Stomach (tissue), 4 donors: ENCODE measurements at regions not wholly inside any gene's neighbourhood (a gene's known extent, or its start where the extent isn't known, plus 50 kb on each side); places are given as distances from the start of the nearest gene placed in this dataset.

ENCODE experiments used
- EP300 ChIP-seq: sonication (generic); formaldehyde crosslinking; IDR thresholded peaks from one replicate; pipeline ENCODE4 v1.6.1; 2017; ENCODE audit warnings: antibody characterized with exemption
- POLR2A ChIP-seq, 4 donors: fragments of 450-650 bp; IDR thresholded peaks; one replicate each; pipeline ENCODE4 v1.6.1; 2016; ENCODE audit warnings: antibody characterized with exemption in 4 of 4, control low read depth in 2 of 4, mild to moderate bottlenecking in 1 of 4, moderate library complexity in 1 of 4
- POLR2AphosphoS5 ChIP-seq, 3 donors: sonication (generic); formaldehyde crosslinking; IDR thresholded peaks; one replicate each; pipeline ENCODE4 v1.6.1; 2016; ENCODE audit warnings: antibody characterized with exemption in 3 of 3
- TF ChIP-seq, protein P1 (sequence below), 7 experiments: fragments of 450-650 bp in 4 of 7; fragments of 200-600 bp in 3 of 7; sonication (generic) in 3 of 7; IDR thresholded peaks; one replicate each; pipeline ENCODE4 v1.5.1; 2016 to 2019; ENCODE audit warnings: antibody characterized with exemption in 7 of 7, control low read depth in 2 of 7, mild to moderate bottlenecking in 1 of 7

DNA sequence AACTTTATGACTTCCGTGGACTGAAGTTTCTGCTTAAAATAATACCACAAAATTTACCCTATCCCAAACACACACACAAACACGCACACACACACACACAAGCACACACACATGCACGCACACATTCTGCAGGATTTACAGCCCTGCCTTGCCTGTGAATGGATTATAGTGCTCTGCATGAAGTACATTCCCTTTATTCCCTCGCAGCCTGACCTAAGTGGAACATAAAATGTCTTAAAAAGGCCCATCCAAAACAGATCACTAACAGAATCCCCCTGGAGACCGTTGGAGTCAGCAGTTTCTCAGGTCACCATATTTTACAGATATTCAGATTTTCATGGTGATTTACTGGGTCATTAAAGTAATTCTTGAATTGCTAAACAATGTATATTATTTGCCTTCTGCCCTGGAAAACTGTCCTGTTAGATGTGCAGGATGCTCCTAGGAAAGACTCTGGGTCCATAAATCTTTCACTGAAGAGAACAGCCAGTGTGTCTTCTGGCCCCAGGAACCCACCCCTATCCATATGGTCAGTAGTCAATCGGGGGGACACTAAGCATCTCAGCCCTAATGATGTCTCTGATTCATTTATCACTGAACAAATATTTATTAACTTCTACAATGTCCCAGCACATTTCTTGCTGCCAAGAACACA, 587.7 kb upstream of the BOD1L1 start:
- TF ChIP-seq, protein P1, sequence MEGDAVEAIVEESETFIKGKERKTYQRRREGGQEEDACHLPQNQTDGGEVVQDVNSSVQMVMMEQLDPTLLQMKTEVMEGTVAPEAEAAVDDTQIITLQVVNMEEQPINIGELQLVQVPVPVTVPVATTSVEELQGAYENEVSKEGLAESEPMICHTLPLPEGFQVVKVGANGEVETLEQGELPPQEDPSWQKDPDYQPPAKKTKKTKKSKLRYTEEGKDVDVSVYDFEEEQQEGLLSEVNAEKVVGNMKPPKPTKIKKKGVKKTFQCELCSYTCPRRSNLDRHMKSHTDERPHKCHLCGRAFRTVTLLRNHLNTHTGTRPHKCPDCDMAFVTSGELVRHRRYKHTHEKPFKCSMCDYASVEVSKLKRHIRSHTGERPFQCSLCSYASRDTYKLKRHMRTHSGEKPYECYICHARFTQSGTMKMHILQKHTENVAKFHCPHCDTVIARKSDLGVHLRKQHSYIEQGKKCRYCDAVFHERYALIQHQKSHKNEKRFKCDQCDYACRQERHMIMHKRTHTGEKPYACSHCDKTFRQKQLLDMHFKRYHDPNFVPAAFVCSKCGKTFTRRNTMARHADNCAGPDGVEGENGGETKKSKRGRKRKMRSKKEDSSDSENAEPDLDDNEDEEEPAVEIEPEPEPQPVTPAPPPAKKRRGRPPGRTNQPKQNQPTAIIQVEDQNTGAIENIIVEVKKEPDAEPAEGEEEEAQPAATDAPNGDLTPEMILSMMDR (IDR thresholded peaks at IDR 0.05): no peak
- TF ChIP-seq POLR2A (IDR thresholded peaks at IDR 0.05) (no peak), POLR2AphosphoS5 (IDR thresholded peaks at IDR 0.05) (no peak), EP300 (no peak)
